GM19193 (cell line): ENCODE measurements at regions not wholly inside any gene's neighbourhood (a gene's known extent, or its start where the extent isn't known, plus 50 kb on each side); places are given as distances from the start of the nearest gene placed in this dataset.

Experiments used
- POLR2A ChIP-seq: IDR thresholded peaks from 4 replicates; pipeline ENCODE4 v1.6.1; 2011; ENCODE audit not compliant: insufficient read depth, insufficient read length; ENCODE audit errors: extremely low read depth

DNA sequence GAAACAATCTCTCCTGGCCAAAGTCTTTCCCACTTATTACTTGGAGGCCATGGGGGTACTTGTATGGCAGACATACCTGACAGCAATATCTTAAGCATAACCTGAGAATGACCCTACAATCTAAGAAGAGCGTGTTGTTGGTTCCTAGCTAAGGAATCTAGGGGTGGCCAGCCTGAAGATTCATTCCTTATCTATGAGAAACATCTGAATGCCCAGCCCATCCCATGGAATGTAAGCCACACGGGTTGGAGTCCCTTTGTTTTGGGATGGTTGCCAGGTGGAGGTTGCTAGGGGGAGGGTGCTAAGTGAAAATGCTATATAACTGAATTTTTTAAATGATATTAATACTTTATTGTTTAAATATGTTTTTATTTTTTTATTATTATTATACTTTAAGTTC is 725.0 kb downstream of the ETS1 start:
- no peak for TF ChIP-seq POLR2A

DNA sequence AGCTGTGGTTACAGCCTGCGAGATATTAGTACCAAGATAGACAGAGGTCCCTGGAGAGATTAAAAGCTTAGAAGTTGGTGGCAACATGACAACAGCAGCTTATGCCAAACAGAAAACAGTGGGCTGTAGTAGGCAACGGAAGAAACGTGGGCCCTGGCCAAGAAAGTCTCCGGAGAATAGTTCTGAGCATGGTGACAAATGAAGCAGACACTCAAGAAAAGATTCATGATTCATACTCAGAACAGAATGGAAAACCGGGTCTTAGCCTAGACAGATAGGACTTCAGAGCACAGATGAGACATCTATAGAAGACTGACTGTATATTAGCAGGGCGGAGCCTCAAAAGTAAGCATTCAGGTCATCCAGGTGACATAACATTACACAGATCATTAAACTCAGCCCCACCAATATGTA is 727.4 kb downstream of the ETS1 start:
- TF ChIP-seq POLR2A: no peak

DNA sequence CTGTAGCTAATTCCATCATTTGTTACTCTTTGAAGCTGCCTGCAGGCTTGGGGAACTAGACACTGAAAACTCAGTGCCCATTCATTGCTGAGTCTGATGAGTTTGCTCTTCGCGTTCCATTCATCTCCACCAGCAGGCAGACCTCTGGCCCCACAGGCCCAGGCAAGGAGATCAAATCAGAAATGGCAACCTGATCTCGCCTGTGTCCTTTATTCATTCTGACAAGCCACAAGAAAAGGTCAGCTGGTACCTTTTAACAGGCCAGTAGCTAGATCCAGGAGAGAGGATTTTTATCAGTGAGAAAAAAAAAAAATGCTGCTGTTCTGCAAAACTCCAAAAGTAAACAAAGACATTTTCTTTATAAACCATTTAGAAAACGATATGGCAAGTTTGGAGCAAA is 742.5 kb downstream of the ETS1 start:
- TF ChIP-seq POLR2A: no peak

DNA sequence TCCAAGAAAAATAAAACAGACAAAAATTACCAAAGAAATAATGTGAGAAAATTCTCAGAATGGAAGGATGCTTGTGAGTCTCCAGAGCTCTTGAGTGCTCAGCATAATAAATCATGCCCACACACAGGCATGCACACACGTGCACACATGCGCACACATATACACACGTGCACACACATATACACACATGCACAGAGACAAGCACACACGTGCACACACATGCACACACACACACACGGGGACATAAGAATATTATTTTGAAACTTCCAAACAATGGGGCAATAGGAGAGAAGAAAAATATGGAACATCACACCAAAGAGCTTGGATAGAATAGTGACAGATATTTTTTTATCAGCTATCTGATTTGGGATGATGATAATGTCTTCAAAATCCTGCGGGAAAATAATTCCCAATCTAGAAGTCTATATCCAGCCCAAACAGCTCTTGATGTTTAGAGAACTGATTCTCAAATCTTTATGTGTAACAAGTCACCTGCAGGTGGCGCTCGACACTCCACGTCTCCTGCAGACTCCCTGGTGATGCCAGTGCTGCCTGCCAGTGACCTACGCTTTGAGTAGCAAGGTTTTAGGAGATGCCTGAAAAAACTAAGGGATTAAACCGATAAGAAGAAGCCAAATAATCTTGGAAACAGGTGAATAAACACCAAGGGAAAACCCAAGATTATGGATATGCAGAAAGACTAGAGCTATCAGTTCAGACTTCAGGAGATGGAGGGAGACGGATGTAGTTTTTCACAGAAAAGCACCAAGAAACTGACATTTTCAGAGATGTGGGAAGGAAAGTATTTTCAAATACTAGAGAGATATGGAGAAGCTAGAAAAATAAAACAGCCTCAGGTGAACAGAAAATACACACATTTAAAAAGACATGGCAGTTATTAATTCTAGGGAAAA is 743.6 kb downstream of the ETS1 start:
- TF ChIP-seq POLR2A: no peak

DNA sequence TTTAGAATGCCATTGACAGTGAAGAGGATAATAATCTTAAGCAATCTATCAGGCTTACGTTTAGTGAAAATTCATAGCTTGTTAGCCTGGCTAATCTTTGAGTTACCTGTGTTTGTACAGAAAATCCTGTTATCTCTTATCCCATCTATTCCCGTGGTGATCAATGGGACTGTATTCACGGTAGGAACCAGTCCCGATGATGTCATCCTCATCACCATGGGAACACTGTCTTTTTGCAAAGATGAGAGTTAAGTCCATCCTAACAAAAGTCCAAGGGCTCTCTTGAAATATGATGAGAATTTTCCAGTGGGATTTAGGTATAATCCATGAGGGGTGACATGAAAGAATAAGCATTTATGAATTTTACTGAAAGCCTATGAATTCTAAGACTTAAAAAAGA is 762.2 kb downstream of the ETS1 start:
- no peak for TF ChIP-seq POLR2A

DNA sequence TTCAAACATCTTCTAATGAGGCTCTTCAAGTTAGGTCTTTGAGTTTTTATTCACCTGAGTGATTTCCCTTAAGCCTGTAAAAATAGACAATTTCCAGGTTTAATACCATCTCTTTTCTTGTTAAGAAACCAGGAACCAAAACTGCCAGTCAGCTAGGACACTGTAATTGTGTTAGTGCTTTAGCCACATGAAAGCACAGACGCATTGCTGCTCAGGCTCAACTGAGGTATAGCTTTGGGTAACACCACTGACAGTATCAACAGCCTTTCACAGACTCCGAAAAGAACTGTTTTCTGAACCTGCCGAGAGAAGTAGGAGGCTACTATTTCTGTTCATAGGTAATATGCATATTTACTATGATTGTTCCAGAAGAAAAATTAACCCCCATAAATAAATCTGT is 768.7 kb downstream of the ETS1 start:
- no peak for TF ChIP-seq POLR2A

DNA sequence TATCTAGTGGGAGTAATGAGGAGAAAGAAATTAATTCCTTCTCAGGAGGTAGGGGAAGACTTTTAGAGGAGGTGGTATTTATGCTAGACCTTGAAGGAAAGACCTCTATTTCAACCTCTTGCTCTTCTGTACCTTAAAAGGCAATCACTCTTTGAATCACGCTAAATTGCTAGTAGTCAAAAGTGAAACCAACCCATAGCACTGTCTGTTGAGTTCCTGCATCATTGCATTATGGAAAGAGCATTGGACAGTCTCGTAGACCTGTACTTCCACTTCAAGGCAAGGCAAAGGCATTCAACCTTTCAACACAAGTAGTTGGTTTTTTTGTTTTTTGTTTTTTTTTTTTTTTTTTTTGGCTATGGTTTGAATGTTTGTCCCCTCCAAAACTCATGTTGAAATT is 770.4 kb downstream of the ETS1 start:
- TF ChIP-seq POLR2A: no peak

DNA sequence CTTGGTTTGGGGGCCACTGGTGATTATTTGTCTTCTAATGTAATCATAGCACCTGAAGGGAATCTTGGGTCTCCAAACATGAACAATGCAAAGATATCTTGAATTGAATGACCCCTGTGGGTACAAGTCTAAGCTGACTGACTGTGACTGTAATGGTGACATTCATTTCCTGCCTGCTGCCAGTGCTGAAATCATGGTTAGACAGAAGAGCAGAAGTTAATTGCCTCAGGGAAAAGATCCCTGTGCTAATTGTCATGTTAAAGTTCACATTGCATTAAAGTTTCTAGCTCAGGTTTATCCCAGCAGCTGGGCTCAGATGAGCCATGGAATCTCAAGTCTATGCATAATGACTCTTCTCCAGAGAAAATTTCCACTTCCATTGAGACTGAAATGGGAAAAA is 772.0 kb downstream of the ETS1 start:
- TF ChIP-seq POLR2A: no peak

DNA sequence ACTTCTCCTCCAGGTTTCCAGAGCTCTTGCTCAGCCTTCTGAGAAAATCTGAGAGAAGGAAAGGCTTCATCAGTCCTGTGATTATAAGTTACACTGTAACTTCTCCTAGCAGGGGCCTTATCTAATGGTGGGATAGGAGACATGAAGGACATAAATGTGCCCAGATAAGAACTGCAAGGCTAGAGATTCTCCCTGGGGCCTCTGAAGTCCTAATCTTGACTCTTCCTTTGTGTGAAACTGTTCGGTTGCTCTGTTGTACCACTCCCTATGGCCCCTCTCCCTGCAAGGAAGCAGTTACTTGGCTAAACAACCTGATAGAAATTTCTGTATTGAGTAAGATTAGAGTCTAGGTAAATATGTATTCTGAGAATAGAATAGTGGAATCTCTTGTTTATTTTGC is 780.9 kb downstream of the ETS1 start:
- no peak for TF ChIP-seq POLR2A

DNA sequence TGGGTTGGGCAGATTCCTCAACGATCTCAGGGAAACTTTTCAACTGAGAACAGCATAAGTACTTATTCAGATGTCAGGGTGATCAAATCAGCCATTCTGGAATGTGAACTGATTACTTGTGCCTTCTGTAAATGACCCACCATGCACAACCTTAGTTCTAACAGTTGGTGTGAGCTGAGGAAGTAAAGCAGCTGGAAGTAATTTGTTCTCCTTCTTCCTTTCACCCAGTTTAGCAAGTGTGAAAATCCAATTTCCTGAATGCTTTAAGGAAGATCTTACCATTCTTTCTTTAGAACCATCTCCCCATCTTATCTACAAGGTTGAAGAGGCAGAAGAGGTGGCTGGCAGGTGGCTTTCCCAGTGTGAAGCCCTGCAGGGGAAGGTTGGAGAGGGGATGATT is 781.6 kb downstream of the ETS1 start:
- TF ChIP-seq POLR2A: no peak

DNA sequence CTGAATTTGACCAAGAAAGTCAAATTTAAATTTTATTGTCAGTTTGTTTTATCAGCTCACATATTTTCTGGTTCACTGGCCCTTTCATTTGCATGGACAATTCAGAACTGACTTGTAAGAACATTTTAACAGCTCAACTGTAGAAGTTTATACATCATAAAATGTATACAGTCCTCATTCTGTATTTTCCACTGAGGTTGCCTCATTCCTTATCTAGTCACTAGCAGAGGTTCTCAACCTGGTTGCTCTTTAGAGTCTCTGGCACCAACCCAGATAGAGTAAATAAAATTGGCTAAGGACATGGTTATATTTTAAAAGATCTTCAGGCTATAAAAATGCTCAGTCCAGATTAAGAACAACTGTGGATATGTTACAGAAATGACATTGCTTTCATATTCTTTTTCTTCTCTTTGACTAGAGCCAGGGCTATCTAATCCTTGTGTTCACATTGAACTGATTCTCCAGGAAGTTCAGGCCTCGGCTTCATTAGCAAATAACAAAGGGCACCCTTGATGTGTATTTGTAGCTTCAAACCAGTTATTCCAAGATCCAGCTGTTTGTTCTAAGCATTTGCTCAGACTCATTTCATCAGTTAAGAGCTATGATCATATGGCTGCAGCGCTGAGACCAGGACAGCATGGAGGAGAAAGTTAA is 782.5 kb downstream of the ETS1 start:
- TF ChIP-seq POLR2A: no peak

DNA sequence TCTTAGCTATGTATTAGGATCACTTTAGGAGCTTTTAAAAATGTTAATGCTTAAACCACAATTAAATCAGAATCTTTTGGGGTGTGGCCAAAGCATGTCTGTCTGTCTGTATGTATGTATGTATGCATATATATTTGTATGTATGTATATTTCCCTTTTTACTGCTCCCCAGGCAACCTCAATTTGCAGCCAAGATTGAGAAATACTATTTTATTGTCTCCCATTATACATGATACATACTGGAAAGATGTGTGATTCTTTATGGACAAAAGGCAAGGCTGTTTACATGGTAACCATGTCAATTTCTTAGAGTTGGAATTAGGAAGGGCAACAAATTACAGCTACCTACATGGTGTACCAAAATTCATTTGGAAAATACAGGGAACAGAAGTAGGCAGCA is 783.6 kb downstream of the ETS1 start:
- no peak for TF ChIP-seq POLR2A

DNA sequence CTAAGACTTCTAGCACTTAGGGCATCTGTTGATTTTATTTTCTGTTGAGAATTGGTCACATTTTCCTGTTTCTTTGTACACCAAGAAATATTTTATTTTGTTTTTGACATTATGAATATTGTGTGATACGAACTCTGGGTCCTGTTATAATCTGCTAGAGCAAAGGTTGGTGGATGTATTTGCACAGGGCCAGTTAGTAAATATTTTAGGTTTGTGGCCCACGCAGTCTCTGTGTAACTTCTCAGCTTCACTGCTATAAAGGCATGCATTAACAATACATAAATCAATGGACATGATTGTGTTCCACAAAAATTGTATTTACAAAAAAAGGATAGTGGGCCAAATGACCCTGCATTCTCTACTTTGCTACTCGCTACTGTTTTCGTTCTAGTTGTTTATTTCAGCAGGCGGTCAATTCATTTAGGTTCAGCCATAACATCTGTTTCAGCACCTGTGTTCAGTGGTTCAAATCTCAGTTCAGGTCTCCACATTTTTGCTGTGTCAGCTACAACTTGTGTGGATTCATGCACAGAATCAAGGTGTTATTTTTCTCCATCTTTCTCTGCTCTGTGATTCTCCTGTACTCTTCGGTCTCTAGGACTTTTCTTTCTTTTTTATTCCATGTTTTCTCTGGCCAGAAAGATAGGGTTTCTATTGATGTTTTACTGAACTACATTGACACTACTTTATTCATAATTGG is 786.2 kb downstream of the ETS1 start:
- no peak for TF ChIP-seq POLR2A

DNA sequence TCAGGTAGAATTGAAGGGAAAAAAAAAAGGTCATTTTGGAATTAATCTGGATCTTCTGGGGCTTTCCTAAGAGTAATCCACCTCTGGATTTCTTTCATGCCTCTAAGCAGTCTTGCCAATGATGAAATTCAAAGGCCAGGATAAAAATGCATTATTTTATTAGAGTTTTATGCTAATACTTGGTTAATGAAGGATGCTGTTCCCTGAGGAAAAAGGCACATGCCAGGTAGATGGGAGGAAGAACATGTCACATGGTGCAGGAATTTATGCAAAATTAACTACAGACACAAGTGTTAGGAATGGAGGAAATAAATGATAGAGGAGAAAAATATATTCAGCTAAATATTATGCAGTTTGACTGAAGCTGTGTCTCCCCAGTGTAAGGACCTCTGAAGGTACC is 792.0 kb downstream of the ETS1 start:
- no peak for TF ChIP-seq POLR2A

DNA sequence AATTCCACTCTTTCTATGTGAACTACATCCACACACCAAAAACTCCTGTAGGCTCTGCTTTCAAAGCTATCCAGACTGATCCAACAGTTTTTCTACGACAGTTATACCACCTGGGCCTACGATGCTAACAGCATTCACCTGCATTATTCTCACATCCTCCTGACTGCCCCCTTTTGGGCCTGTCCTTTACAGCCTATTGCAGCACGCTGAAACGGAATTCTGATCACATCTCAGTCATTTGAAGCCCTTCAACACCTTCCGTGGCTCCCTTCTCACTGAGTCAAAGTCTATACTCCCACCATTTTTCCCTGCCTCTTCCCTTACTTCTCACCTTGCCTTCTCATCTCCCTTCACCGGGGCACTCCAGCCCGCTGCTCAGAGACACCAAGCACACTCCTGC is 791.3 kb upstream of the KIRREL3 start:
- TF ChIP-seq POLR2A: no peak

DNA sequence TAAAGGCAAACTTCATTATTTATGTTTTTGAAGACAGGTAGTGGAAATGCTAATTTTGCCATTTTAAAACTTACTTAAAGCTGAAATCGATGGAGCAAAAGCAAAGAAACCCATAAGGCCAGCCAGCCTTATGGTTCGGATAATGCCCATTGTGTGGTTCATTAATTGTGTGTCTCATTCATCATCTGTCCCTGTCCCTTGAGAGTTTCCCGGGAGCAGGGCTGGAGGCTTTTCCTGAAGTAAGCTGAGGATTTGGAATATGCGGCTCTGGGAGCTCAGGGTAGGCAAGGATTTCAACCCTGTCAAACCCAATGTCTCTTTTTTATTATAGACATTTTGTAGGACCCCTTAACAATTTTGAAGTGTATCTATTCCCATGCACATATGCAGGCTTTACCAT is 790.0 kb upstream of the KIRREL3 start:
- no peak for TF ChIP-seq POLR2A
